ENCODE measurements at regions not wholly inside any gene's neighbourhood (a gene's known extent, or its start where the extent isn't known, plus 50 kb on each side); places are given as distances from the start of the nearest gene placed in this dataset.

DNA sequence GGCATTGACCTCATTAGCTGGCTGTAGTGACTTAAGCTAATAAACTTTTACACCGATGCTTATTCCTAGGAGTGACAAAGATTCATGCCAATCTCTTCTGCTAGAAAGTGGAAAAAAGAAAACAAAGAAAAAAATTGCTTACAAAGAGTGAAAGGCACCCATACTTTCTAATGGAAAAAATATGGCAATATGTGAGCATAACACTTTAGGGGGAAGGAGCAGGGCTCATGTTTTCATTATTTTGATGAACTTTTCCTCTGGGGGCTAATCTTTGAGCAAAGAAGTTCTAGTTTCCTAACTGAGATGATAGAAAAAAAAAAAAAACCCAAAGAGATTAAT is 94.8 kb upstream of the THRB start:
- Histone ChIP-seq H3K4me3 (ENCODE audit: low read depth, low read length) (no peak overlapping the region), H3K27me3 (ENCODE audit: control insufficient read depth, insufficient read depth, low read length) (no peaks in the 10 kb centered on the region; the same call in 1 of the 2 replicates), H3K36me3 (ENCODE audit: control insufficient read depth, insufficient read depth, low read length) (no peaks in the 10 kb centered on the region)
- ChIA-PET POLR2A (no interaction called here), CTCF (interaction anchor here (1.4 kb wide), 1 partner anchor 8 kb away, joined by 3 read pairs; no protein-coding TSS in a partner anchor)
- DNase-seq (ENCODE audit: low read depth) = no peak
- TF ChIP-seq, protein P1, sequence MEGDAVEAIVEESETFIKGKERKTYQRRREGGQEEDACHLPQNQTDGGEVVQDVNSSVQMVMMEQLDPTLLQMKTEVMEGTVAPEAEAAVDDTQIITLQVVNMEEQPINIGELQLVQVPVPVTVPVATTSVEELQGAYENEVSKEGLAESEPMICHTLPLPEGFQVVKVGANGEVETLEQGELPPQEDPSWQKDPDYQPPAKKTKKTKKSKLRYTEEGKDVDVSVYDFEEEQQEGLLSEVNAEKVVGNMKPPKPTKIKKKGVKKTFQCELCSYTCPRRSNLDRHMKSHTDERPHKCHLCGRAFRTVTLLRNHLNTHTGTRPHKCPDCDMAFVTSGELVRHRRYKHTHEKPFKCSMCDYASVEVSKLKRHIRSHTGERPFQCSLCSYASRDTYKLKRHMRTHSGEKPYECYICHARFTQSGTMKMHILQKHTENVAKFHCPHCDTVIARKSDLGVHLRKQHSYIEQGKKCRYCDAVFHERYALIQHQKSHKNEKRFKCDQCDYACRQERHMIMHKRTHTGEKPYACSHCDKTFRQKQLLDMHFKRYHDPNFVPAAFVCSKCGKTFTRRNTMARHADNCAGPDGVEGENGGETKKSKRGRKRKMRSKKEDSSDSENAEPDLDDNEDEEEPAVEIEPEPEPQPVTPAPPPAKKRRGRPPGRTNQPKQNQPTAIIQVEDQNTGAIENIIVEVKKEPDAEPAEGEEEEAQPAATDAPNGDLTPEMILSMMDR (IDR thresholded peaks at IDR 0.05; ENCODE audit: insufficient read depth, low read depth, low read length) = no peak

DNA sequence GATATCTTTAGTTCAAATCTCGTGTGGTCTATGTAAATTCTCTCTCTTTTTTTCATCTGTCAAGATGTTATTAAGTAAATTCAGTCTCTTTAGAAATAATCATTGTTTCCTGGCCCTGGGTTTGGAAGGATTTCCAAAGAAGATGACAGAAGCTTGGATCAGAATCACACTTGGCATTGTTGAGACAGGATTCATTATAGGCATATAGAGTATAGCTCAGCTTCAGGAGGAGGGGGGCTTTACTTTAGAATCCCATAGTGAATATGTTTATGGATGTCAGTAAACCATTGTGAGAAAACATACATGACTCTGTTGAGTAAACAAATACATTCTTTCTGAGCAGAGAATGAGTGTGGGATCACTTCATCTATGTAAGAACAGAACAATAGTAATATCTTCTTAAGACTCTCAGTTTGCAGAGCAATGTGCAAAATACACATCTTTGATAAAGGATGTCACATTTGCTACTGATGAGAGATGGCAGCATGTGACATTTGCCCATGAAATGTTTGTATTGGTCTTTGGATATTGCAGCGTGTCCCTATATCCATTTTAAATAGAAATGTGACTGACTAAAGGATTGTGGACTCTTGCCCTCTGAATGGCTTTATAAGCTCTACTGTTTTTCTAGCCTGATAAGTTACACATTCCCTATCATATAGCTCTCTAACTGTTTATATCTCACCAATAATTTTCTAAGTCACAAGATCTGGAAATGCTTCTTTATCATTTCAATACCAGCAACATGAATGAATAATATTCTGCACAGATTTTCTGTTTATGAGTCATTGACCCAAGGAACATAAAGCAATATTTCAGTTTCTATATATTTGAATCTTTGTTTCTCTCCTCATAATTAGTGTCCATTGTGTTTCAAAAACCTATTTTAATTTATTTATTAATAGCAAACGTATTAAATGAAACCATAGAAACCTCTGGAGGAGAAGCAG is 95.6 kb upstream of the THRB start:
- ChIA-PET CTCF (interaction anchor here (0.7 to 1.8 kb wide), 2 partner anchors 326 to 519 kb away, joined by 3 to 6 read pairs; no protein-coding TSS in a partner anchor), POLR2A (no interaction called here)
- H3K27me3 ChIP-seq (ENCODE audit: control insufficient read depth, insufficient read depth, low read length) = no peaks in the 10 kb centered on the region; the same call in 1 of the 2 replicates
- H3K36me3 ChIP-seq (ENCODE audit: control insufficient read depth, insufficient read depth, low read length) = no peaks in the 10 kb centered on the region
- H3K4me3 ChIP-seq (ENCODE audit: low read depth, low read length) = no peak overlapping the region
- TF ChIP-seq, protein P1 (IDR thresholded peaks at IDR 0.05; ENCODE audit: insufficient read depth, low read depth, low read length) = no peak
- DNase-seq (ENCODE audit: low read depth) = no peak

DNA sequence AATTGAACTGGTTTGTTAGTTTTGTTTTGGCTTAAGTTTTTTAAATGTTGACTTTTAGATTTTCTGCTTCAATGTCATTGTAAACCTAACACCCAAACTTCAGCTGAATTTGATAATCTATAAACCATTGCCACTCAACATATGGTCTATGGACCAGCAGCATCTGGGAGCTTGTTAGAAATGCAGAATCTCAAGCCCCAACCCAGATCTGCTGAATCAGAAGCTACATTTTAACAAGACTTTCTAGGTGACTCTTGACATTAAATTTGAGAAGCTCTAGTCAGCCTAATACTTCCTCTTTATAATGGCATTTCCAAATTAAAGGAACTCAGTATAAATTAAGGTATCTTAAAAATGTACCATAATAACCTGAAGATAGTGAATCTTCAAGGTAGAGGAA is 96.5 kb upstream of the THRB start:
- no peaks in the 10 kb centered on the region for H3K36me3 ChIP-seq (ENCODE audit: control insufficient read depth, insufficient read depth, low read length)
- DNase-seq (ENCODE audit: low read depth) = no peak
- TF ChIP-seq, protein P1 (IDR thresholded peaks at IDR 0.05; ENCODE audit: insufficient read depth, low read depth, low read length) = no peak
- no peak overlapping the region for H3K4me3 ChIP-seq (ENCODE audit: low read depth, low read length)
- no peaks in the 10 kb centered on the region; the same call in 1 of the 2 replicates for H3K27me3 ChIP-seq (ENCODE audit: control insufficient read depth, insufficient read depth, low read length)
- ChIA-PET POLR2A (no interaction called here), CTCF (interaction anchor here (0.7 to 1.8 kb wide), 2 partner anchors 327 to 520 kb away, joined by 3 to 6 read pairs; no protein-coding TSS in a partner anchor)

DNA sequence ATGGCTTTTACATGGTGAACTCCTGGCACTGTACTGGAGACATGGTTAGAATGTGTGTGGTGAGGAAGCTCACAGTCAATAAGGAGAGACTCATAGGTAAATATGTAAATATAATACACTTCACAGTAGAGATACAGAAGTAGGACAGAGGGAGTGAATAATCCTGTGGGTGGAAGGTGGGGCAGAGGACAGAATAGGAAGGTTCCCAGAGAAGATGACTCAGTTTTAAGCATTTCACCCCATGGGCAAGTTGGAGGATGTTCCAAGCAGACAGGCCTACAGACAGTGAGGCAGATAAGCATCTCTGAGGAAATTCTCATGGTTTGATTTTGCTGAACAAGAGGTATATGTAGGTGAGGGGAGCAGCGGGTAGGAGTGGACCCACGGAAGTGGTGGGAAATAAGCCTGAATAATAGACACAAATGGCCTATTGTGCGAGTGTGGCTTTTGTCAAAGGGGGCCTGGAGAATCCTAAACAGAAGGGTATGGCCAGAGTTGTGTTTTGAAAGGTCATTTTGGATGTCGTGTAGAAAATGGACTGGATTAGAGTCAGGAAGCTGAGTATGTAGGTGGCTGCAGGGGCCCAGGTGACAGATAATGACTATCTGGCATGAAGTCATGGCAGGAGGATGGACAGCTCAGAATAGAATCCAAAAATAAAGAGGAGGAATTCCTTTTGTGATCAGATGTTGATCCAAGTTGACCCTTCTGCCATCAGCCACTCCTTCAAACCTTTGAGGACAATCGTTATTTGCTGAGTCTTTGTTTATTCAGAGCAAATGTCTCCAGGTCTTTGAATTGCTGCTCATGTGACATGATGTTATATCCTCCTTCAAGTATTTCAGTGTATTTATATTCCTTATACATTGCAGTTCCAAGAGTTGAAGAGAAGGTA is 97.3 kb upstream of the THRB start:
- TF ChIP-seq, protein P1 (IDR thresholded peaks at IDR 0.05; ENCODE audit: insufficient read depth, low read depth, low read length) = no peak

More for the DNA sequence above, 97.3 kb upstream of the THRB start:
- Histone ChIP-seq H3K36me3 (ENCODE audit: control insufficient read depth, insufficient read depth, low read length) (no peaks in the 10 kb centered on the region), H3K27me3 (ENCODE audit: control insufficient read depth, insufficient read depth, low read length) (no peaks in the 10 kb centered on the region), H3K4me3 (ENCODE audit: low read depth, low read length) (no peak overlapping the region)
- ChIA-PET CTCF (interaction anchor here (1.8 kb wide), 1 partner anchor 328 kb away, joined by 6 read pairs; no protein-coding TSS in a partner anchor), POLR2A (no interaction called here)
- DNase-seq (ENCODE audit: low read depth) = peak; percentile 18
